ENCODE measurements at regions not wholly inside any gene's neighbourhood (a gene's known extent, or its start where the extent isn't known, plus 50 kb on each side); places are given as distances from the start of the nearest gene placed in this dataset.
"Not testable (repeated sequence)": the region's sequence is repeated elsewhere in the genome, so short reads cannot be mapped to it uniquely, and the experiment has no call there.

DNA sequence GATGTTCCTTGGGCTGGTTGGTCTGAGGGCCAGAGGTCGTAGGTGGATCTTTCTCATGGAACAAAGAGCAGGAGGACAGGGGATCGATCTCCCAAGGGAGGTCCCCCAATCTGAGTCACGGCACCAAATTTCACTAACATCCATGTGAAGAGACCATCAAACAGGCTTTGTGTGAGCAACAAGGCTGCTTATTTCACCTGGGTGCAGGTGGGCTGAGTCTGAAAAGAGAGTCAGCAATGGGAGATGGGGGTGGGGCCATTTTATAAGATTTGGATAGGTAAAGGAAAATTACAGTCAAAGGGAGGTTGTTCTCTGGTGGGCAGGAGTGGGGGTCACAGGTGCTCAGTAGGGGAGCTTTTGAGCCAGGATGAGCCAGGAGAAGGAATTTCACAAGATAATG is 334.0 kb upstream of the HTR1E start:
- not testable (repeated sequence) for H3K27ac Mint-ChIP-seq, H3K27me3 Mint-ChIP-seq, H3K9me3 Mint-ChIP-seq, H3K36me3 Mint-ChIP-seq, ATAC-seq, H3K4me3 Mint-ChIP-seq, H3K4me1 Mint-ChIP-seq

GRCh38 chr6:86602093-86602492 is 335.2 kb upstream of the HTR1E start:
- not testable (repeated sequence) for H3K9me3 Mint-ChIP-seq, ATAC-seq, H3K4me3 Mint-ChIP-seq

DNA sequence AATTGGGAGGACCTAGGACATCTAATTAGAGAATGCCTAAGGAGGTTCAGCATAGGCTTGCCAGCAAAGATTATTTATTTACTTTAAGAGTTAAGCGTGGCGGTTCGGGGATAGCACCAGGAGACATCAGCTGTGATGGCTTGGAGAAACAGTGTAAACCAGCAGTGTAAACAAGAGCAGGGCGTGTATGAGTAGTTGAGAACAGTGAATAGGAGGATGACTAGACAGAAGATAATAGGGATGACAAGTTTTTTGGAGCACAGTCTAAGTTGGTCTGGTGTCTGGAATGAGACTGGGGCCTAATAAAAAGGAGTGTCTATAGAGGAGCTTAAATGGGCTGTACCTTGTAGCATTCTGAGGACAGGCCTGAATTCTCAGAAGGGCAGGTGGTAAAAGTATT is 338.4 kb upstream of the HTR1E start:
- H3K4me1 Mint-ChIP-seq, H3K36me3 Mint-ChIP-seq, H3K27me3 Mint-ChIP-seq, H3K9me3 Mint-ChIP-seq, H3K27ac Mint-ChIP-seq, H3K4me3 Mint-ChIP-seq, ATAC-seq: not testable (repeated sequence)

More at GRCh38 chr6:86602093-86602492, 335.2 kb upstream of the HTR1E start:
- not testable (repeated sequence) for H3K27ac Mint-ChIP-seq, H3K27me3 Mint-ChIP-seq, H3K4me1 Mint-ChIP-seq, H3K36me3 Mint-ChIP-seq

DNA sequence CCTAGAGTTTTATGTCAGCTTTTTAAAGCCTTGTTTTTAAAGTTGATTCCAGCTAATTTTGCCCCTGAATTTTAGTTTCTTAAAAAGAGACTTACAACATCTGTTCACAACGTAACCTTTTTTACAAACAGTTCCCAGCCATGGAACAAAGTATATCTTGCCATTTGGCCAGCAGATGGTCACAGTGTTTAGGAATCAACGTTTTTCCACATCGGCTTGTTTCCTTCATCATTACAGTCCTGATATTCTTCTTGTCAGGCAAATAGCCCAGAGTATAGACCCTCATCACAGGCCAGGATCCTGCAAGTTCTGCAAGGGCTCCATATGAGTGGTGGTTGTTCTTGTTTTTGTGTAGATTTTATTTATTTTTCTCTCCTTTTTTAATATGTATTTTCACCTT is 341.7 kb upstream of the HTR1E start:
- no peaks in the 10 kb centered on the region for H3K9me3 Mint-ChIP-seq
- no peak overlapping the region for H3K27ac Mint-ChIP-seq
- H3K27me3 Mint-ChIP-seq = no peaks in the 10 kb centered on the region
- no peak for ATAC-seq
- H3K4me3 Mint-ChIP-seq = no peak overlapping the region
- H3K4me1 Mint-ChIP-seq = no peaks in the 10 kb centered on the region
- H3K36me3 Mint-ChIP-seq = no peaks in the 10 kb centered on the region

GRCh38 chr6:86586195-86586594 is 351.1 kb upstream of the HTR1E start:
- H3K27ac Mint-ChIP-seq = no peak overlapping the region
- no peaks in the 10 kb centered on the region for H3K36me3 Mint-ChIP-seq
- H3K27me3 Mint-ChIP-seq = no peaks in the 10 kb centered on the region
- H3K4me3 Mint-ChIP-seq = no peak overlapping the region
- peaks cover 10% of the 10 kb centered on the region for H3K9me3 Mint-ChIP-seq
- H3K4me1 Mint-ChIP-seq = no peaks in the 10 kb centered on the region
- ATAC-seq = no peak

GRCh38 chr6:86581833-86582232 is 355.5 kb upstream of the HTR1E start:
- Mint-ChIP-seq H3K27me3 (no peaks in the 10 kb centered on the region), H3K4me3 (no peak overlapping the region), H3K27ac (no peak overlapping the region), H3K9me3 (peaks cover 19% of the 10 kb centered on the region), H3K4me1 (no peaks in the 10 kb centered on the region), H3K36me3 (no peaks in the 10 kb centered on the region)
- ATAC-seq = no peak

GRCh38 chr6:86563197-86563596 is 374.1 kb upstream of the HTR1E start:
- Mint-ChIP-seq H3K27me3 (no peaks in the 10 kb centered on the region), H3K4me3 (no peak overlapping the region), H3K27ac (no peak overlapping the region), H3K9me3 (peaks cover 8% of the 10 kb centered on the region), H3K4me1 (no peaks in the 10 kb centered on the region), H3K36me3 (no peaks in the 10 kb centered on the region)
- ATAC-seq = no peak

- no peak for ATAC-seq
- no peaks in the 10 kb centered on the region for H3K4me1 Mint-ChIP-seq
- H3K27me3 Mint-ChIP-seq = no peaks in the 10 kb centered on the region
- no peaks in the 10 kb centered on the region for H3K36me3 Mint-ChIP-seq
- H3K4me3 Mint-ChIP-seq = no peak overlapping the region
- H3K27ac Mint-ChIP-seq = no peak overlapping the region
- H3K9me3 Mint-ChIP-seq = peaks cover 4% of the 10 kb centered on the region
Observed at GRCh38 chr6:86558318-86558717, 379.0 kb upstream of the HTR1E start.

DNA sequence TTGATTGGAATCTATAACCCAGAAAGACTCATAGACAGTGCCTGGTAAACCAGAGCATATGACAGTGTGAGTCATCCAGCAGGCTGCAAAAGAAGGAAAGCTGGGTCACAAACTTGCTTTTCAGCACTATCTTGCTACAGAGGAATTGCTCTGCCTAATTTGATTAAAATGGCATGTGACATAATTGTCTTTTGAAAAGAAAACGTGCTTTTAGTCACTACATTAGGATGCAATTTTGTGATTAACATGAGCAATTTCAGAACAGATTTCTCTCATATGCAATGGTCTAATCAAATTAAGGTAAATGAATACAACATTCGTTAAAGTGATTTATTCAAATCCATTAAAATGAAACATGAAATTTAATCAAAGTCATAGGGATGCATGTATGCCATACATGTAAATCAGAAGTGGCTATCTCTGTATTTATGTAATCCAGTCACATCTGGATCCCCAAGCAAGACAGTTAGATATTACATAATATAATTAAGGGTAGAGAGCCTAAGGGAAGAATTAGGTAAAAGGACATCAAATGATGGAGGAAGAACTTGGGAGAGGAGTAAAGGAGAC is 400.0 kb upstream of the HTR1E start:
- Mint-ChIP-seq H3K9me3 (peaks cover 6% of the 10 kb centered on the region), H3K4me3 (no peak overlapping the region), H3K27ac (no peak overlapping the region), H3K4me1 (no peaks in the 10 kb centered on the region), H3K27me3 (no peaks in the 10 kb centered on the region), H3K36me3 (no peaks in the 10 kb centered on the region)
- no peak for ATAC-seq

GRCh38 chr6:86536121-86536520 is 401.2 kb upstream of the HTR1E start:
- H3K36me3 Mint-ChIP-seq = no peaks in the 10 kb centered on the region
- H3K4me3 Mint-ChIP-seq = no peak overlapping the region
- no peak overlapping the region for H3K27ac Mint-ChIP-seq
- H3K27me3 Mint-ChIP-seq = no peaks in the 10 kb centered on the region
- H3K9me3 Mint-ChIP-seq = peaks cover 6% of the 10 kb centered on the region
- ATAC-seq = no peak
- H3K4me1 Mint-ChIP-seq = no peaks in the 10 kb centered on the region

DNA sequence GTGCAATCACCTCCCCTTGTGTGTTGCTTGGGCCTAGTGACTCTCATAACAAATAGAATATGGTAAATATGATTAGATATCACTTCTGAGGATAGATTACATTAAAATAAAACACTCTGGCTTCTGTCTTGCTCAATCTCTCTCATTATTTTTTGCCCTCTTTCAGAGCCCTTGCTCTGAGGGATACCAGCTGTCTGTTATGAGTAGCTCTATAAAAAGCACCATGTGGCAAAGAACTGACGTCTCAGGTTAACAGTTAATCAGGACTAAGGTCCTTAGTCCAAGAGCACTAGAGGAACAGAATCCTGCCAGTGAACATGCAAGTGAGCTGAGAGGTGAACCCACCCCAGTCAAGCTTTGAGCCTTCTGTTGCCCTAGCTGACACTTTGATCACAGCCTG is 402.2 kb upstream of the HTR1E start:
- Mint-ChIP-seq H3K36me3 (no peaks in the 10 kb centered on the region), H3K27me3 (no peaks in the 10 kb centered on the region), H3K4me1 (no peaks in the 10 kb centered on the region), H3K9me3 (no peaks in the 10 kb centered on the region), H3K4me3 (no peak overlapping the region), H3K27ac (no peak overlapping the region)
- ATAC-seq = no peak

DNA sequence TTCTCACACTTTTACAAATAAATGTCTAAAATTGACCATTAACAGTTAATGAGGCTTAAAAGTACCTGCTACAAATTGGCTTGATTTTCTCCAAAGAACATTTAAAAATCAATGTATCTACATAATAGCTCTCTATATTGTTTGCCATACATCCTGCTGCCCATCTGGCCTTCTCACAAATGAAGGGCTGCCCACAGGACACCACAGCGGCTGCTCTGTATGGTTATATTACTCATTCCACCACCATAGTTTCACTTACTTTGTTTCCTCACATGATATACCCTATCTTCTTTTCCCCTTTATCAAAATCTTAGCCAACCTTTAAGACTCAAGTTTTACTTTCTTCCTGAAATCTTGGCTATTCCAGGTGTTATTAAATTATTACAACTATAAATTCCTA is 407.7 kb upstream of the HTR1E start:
- H3K4me3 Mint-ChIP-seq = no peak overlapping the region
- no peak overlapping the region for H3K27ac Mint-ChIP-seq
- H3K27me3 Mint-ChIP-seq = no peaks in the 10 kb centered on the region
- no peaks in the 10 kb centered on the region for H3K9me3 Mint-ChIP-seq
- ATAC-seq = no peak
- no peaks in the 10 kb centered on the region for H3K36me3 Mint-ChIP-seq
- H3K4me1 Mint-ChIP-seq = no peaks in the 10 kb centered on the region

DNA sequence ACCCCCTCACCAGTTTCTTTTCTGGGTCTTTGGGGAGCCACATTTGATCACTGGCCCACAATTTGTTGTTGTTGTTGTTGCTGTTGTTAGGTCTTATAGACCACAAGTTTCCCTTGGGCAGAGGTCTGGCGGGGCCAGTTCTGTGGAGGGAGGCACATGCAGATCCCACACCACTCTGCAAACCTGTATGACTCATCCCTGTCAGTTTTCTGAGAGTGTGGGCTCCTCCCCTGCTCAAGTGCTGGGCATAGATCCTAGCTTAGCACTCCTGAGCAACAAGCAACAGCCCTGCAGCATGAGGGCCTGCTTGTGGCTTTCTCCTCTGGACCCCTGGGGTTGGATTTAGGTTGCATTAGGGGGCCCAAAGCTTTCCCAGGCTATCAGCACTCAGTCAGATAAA is 411.1 kb upstream of the HTR1E start:
- no peaks in the 10 kb centered on the region for H3K27me3 Mint-ChIP-seq
- no peaks in the 10 kb centered on the region for H3K36me3 Mint-ChIP-seq
- no peak overlapping the region for H3K4me3 Mint-ChIP-seq
- ATAC-seq = peak; percentile 24
- no peak overlapping the region for H3K27ac Mint-ChIP-seq
- no peaks in the 10 kb centered on the region for H3K4me1 Mint-ChIP-seq
- peaks cover 5% of the 10 kb centered on the region for H3K9me3 Mint-ChIP-seq

- Mint-ChIP-seq H3K36me3 (no peaks in the 10 kb centered on the region), H3K27me3 (no peaks in the 10 kb centered on the region), H3K4me3 (no peak overlapping the region), H3K9me3 (no peaks in the 10 kb centered on the region), H3K27ac (no peak overlapping the region), H3K4me1 (no peaks in the 10 kb centered on the region)
- ATAC-seq = no peak
Observed at GRCh38 chr6:86516087-86516486, 421.2 kb upstream of the HTR1E start.

DNA sequence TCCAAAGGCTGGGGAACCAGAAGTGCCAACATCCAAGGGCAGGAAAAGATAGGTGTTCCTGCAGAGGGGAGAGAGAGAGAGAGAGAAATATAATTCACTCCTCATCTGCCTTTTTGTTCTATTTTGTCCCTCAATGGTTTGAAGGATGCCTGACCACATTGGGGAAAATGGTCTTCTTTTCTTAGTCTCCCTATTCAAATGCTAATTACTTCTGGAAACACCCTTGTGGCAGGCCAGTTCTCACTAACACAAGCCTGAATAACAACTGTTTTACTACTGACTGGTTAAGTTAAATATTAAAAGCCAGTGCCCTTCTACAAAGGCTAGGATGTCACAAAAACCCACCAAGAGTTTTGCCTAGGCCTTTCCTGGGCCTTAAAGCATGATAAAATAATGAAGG is 425.4 kb upstream of the HTR1E start:
- Mint-ChIP-seq H3K27me3 (no peaks in the 10 kb centered on the region), H3K4me1 (no peaks in the 10 kb centered on the region), H3K9me3 (no peaks in the 10 kb centered on the region), H3K27ac (no peak overlapping the region), H3K36me3 (no peaks in the 10 kb centered on the region), H3K4me3 (no peak overlapping the region)
- ATAC-seq = no peak

- no peaks in the 10 kb centered on the region for H3K36me3 Mint-ChIP-seq
- no peaks in the 10 kb centered on the region for H3K27me3 Mint-ChIP-seq
- H3K4me1 Mint-ChIP-seq = no peaks in the 10 kb centered on the region
- ATAC-seq = no peak
- H3K4me3 Mint-ChIP-seq = no peak overlapping the region
- H3K9me3 Mint-ChIP-seq = peaks cover 9% of the 10 kb centered on the region
- no peak overlapping the region for H3K27ac Mint-ChIP-seq
Observed at GRCh38 chr6:86508230-86508629, 429.1 kb upstream of the HTR1E start.

DNA sequence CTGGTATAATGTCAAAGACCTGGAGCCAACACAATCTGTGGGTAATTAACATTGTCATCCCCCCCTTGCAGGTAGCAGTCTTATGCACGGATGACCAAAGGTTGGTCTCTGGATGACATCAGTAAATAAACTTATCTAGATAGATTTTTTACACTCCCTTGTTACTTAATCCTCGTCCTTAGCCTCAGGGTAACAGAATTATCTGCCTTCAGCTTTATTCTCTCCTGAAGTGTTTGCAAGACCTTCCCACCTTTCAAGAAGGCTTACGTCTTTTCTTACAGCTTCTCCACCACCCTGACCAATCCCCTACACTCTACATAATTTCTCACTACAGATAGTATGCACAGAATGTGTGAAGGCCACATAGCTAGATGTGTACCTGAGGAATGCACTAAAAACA is 434.8 kb upstream of the HTR1E start:
- no peak overlapping the region for H3K4me3 Mint-ChIP-seq
- no peaks in the 10 kb centered on the region for H3K36me3 Mint-ChIP-seq
- H3K4me1 Mint-ChIP-seq = no peaks in the 10 kb centered on the region
- ATAC-seq = peak; percentile 39
- no peak overlapping the region for H3K27ac Mint-ChIP-seq
- peaks cover 15% of the 10 kb centered on the region for H3K9me3 Mint-ChIP-seq
- no peaks in the 10 kb centered on the region for H3K27me3 Mint-ChIP-seq
